Breast epithelium (tissue), 4 donors: ENCODE measurements at regions not wholly inside any gene's neighbourhood (a gene's known extent, or its start where the extent isn't known, plus 50 kb on each side); places are given as distances from the start of the nearest gene placed in this dataset.
"Not testable (repeated sequence)": the region's sequence is repeated elsewhere in the genome, so short reads cannot be mapped to it uniquely, and the experiment has no call there.

Source experiments
- DNase-seq, 2 donors: peaks; one replicate each; pipeline ENCODE4 v3.0.0-alpha.2; 2019; ENCODE audit warnings: low spot score in 2 of 2
- H3K27ac ChIP-seq, 2 donors: fragments of 200-600 bp; sonication (generic) in 1 of 2; one replicate each; pipeline ENCODE4 v1.5.1; 2016 to 2019; ENCODE audit warnings: mild to moderate bottlenecking in 1 of 2
- H3K27me3 ChIP-seq, 2 donors: fragments of 200-600 bp; sonication (generic) in 1 of 2; one replicate each; pipeline versions ENCODE4 v1.5.1 to v1.6.0; 2017 to 2019; ENCODE audit warnings: control low read depth in 1 of 2, mild to moderate bottlenecking in 1 of 2
- H3K36me3 ChIP-seq: fragments of 200-600 bp; one replicate; pipeline ENCODE4 v1.5.1; 2019
- H3K4me1 ChIP-seq, 2 donors: fragments of 200-600 bp; sonication (generic); one replicate each; pipeline ENCODE4 v1.5.1; 2016 to 2019; ENCODE audit warnings: control low read depth in 1 of 2
- H3K4me3 ChIP-seq, 3 donors: fragments of 200-600 bp; sonication (generic); 1 replicate in 2 of 3; 2 replicates in 1 of 3; pipeline ENCODE4 v1.5.1; 2016 to 2019; ENCODE audit warnings: mild to moderate bottlenecking in 3 of 3, moderate library complexity in 2 of 3
- H3K9me3 ChIP-seq, 2 donors: fragments of 200-600 bp; sonication (generic) in 1 of 2; one replicate each; pipeline ENCODE4 v1.5.1; 2016 to 2019; ENCODE audit warnings: control low read depth in 1 of 2
- POLR2A ChIP-seq: fragments of 450-650 bp; IDR thresholded peaks from one replicate; pipeline ENCODE4 v1.6.1; 2016; ENCODE audit warnings: antibody characterized with exemption, mild to moderate bottlenecking, moderate library complexity
- POLR2AphosphoS5 ChIP-seq, 3 donors: sonication (generic); formaldehyde crosslinking; IDR thresholded peaks; one replicate each; pipeline ENCODE4 v1.6.1; 2017; ENCODE audit warnings: antibody characterized with exemption in 3 of 3
- intact Hi-C: fragments of 100-400 bp; cut with DNase I; formaldehyde crosslinking; loops from one replicate; pipeline ENCODE4 v1.15.1; 2023; ENCODE audit warnings: low total_unique reads
- TF ChIP-seq, protein P1 (sequence below), 3 donors: fragments of 450-650 bp; IDR thresholded peaks; one replicate each; pipeline ENCODE4 v1.5.1; 2016 to 2017; ENCODE audit warnings: antibody characterized with exemption in 3 of 3, mild to moderate bottlenecking in 3 of 3, moderate library complexity in 3 of 3

DNA sequence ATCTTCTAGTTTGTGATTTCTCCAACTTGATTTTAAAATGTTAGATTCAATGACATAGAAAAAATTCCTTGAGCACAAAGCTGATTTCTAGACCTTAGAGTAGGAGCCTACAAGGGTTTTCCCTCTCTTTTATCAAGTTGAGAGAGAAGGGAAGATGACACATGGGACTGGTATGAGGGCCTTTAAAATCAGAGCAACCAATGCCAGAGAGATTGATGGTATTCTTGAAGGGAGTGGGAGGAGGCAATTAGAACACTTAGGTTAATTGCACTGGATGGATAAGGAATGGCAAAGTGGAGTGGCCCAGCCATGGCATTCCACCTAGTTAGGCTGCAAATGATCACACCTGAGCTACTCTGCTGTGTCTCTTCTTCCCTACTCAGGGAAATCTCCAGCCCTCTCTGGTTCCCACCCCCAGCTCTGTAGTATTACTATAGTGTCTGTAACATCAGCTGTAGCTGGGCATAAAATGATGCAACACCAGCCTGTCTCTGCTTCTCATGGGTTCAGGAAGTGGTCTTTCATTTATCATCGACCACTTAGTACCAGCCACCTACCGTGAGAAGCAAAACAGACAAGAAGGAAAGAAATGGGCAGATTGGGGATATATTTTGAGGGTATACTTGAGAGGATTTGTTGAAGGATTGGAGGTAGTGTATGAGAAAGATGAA is 333.6 kb downstream of the DLEU7 start:
- DNase-seq: no peak
- TF ChIP-seq POLR2A: no peak
- TF ChIP-seq, protein P1, sequence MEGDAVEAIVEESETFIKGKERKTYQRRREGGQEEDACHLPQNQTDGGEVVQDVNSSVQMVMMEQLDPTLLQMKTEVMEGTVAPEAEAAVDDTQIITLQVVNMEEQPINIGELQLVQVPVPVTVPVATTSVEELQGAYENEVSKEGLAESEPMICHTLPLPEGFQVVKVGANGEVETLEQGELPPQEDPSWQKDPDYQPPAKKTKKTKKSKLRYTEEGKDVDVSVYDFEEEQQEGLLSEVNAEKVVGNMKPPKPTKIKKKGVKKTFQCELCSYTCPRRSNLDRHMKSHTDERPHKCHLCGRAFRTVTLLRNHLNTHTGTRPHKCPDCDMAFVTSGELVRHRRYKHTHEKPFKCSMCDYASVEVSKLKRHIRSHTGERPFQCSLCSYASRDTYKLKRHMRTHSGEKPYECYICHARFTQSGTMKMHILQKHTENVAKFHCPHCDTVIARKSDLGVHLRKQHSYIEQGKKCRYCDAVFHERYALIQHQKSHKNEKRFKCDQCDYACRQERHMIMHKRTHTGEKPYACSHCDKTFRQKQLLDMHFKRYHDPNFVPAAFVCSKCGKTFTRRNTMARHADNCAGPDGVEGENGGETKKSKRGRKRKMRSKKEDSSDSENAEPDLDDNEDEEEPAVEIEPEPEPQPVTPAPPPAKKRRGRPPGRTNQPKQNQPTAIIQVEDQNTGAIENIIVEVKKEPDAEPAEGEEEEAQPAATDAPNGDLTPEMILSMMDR (IDR thresholded peaks at IDR 0.05): no peak
- no peak for TF ChIP-seq POLR2AphosphoS5 (IDR thresholded peaks at IDR 0.05)
- Histone ChIP-seq H3K36me3 (no peaks in the 10 kb centered on the region), H3K4me1 (peaks cover 0 to 10% of the 10 kb centered on the region in 2 donors), H3K27me3 (no peaks in the 10 kb centered on the region), H3K4me3 (no peak overlapping the region), H3K9me3 (peaks cover 0 to 4% of the 10 kb centered on the region in 2 donors), H3K27ac (no peak overlapping the region)
- intact Hi-C loops: no loop called here

DNA sequence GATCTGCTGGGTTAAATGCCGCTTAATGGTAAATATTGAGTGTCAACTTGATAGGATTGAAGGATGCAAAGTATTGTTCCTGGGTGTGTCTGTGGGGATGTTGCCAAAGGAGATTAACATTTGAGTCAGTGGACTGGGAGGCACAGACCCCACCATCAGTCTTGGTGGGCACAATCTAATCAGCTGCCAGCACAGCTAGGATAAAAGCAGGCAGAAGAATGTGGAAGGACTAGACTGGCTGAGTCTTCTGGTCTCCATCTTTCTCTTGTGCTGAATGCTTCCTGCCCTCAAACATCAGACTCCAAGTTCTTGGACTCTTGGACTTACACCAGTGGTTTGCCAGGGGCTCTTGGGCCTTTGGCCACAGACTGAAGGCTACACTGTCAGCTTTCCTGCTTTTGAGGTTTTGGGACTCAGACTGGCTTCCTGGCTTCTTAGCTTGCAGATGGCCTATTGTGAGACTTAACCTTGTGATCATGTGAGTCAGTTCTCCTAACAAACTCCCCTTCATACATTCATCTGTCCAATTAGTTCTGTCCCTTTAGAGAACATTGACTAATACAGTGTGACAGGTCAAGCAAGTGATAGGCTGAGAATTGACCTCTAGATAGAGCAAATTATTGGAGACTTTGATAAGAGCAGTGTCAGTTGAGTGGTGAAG is 332.5 kb downstream of the DLEU7 start:
- H3K27ac ChIP-seq, intact Hi-C loops, H3K27me3 ChIP-seq, H3K4me3 ChIP-seq, H3K9me3 ChIP-seq, DNase-seq, H3K36me3 ChIP-seq: not testable (repeated sequence)
- H3K4me1 ChIP-seq: peaks cover 0 to 10% of the 10 kb centered on the region in 2 donors

DNA sequence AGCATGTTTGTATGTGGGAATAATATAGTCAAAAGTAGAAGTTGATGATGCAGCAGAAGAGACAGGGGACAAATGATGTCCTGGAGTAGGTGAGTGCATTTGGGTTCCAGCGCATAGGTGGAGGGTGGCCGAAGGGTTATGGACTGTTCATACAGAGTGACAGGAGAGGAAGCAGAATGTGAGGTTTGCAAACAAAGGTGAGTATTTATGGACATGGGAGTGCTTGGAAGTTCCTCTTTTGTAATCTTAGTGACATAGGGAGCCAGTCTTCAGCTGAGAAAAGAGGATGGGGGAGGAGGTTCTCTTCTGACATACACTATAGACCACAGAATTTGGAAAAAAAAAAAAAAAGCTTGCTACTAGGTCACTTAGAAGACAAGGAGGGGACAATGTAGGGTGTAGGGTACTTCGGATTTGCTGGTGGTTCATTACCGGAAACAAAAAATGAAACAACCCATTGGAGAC is 331.6 kb downstream of the DLEU7 start:
- DNase-seq: no peak
- H3K27ac ChIP-seq: peak overlapping the region in 1 of 2 donors; percentile 81
- TF ChIP-seq POLR2AphosphoS5 (IDR thresholded peaks at IDR 0.05) (no peak), POLR2A (no peak)
- TF ChIP-seq, protein P1 (IDR thresholded peaks at IDR 0.05): no peak
- no peaks in the 10 kb centered on the region for H3K27me3 ChIP-seq
- H3K9me3 ChIP-seq: peaks cover 0 to 4% of the 10 kb centered on the region in 2 donors
- H3K4me3 ChIP-seq: peak overlapping the region in 1 of 3 donors; percentile 15
- no peaks in the 10 kb centered on the region for H3K36me3 ChIP-seq
- intact Hi-C loops: no loop called here
- H3K4me1 ChIP-seq: peaks cover 0 to 10% of the 10 kb centered on the region in 2 donors

DNA sequence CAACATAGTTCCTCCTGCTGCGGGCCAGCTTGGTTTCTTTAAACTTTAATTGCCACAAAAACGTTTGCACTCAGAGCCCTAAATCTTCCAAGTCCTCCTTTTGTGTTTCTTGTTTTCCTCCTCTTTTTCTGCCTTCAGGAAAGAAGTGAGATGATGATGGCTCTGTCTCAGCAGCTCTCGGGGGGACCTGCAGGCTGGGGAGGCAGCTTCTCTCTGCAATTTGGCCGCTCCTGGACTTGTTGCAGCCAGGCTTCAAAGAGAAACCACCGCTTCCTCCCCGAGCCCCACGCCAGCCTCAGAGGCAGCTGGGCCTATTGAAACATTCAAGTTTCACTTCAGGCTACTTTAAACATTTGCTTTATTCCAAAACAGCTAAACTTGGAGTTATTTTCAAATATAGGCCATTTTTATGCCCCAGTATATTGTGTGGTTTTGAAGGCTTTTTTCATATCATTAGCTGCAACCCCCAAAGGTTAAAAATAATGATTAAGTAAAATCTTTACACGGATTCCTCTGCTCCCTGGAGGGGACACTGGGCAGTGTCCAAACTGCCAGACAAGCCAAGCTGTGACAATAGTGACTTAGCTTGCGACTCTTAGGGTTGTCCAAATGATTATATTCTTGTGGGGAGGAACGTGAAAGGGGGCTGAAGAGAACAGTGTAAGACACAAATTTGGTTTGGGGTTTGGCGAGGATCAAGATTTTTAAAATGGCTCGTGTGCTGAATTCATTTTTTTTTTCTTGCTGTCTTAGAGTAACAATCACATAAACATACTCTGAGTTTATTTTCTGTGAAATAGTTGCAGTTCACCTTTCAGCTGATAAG is 330.8 kb downstream of the DLEU7 start:
- no peak for TF ChIP-seq POLR2AphosphoS5 (IDR thresholded peaks at IDR 0.05)
- TF ChIP-seq, protein P1 (IDR thresholded peaks at IDR 0.05): no peak
- TF ChIP-seq POLR2A: no peak
- intact Hi-C loops: no loop called here
- peaks cover 0 to 10% of the 10 kb centered on the region in 2 donors for H3K4me1 ChIP-seq
- DNase-seq: peak in 1 of 2 donors; percentile 31
- H3K9me3 ChIP-seq: peaks cover 0 to 4% of the 10 kb centered on the region in 2 donors
- H3K36me3 ChIP-seq: no peaks in the 10 kb centered on the region
- H3K27ac ChIP-seq: peak overlapping the region; percentile 71 to 81
- no peaks in the 10 kb centered on the region for H3K27me3 ChIP-seq
- H3K4me3 ChIP-seq: peak overlapping the region; percentile 15 to 51 (median 29)

DNA sequence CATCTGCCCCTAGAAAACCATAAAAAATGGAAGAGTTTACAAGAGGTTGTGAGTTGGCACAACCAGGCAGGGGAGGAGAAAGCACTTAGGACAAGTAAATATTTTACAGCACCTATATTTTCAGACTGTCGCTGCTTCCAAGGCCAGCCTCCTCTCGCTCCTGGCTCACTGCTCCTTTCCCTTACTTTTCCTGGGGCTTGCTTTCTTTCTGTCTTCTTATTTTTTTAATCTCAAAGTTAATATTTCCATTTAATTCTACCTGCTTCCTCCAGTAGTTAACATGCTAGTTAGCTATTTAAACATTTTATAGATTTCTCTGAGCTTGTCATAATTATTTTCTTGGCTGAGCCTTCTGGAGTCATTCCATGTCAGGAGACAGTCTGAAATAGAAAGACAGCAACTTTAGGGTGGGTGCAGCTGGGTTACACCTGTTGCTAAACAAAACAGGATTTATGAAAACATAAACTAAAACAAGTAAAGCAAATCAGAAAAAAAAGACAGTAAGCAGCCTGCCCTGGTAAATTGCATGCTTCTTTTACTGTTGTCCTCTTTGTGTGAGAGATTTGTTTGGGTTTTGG is 330.1 kb downstream of the DLEU7 start:
- no peak for DNase-seq
- peak overlapping the region; percentile 71 to 81 for H3K27ac ChIP-seq
- peaks cover 0 to 4% of the 10 kb centered on the region in 2 donors for H3K9me3 ChIP-seq
- TF ChIP-seq, protein P1 (IDR thresholded peaks at IDR 0.05): no peak
- TF ChIP-seq POLR2A (no peak), POLR2AphosphoS5 (IDR thresholded peaks at IDR 0.05) (no peak)
- H3K27me3 ChIP-seq: no peaks in the 10 kb centered on the region
- H3K36me3 ChIP-seq: no peaks in the 10 kb centered on the region
- peaks cover 0 to 10% of the 10 kb centered on the region in 2 donors for H3K4me1 ChIP-seq
- intact Hi-C loops: no loop called here
- H3K4me3 ChIP-seq: no peak overlapping the region
